ENCODE measurements at regions not wholly inside any gene's neighbourhood (a gene's known extent, or its start where the extent isn't known, plus 50 kb on each side); places are given as distances from the start of the nearest gene placed in this dataset.

DNA sequence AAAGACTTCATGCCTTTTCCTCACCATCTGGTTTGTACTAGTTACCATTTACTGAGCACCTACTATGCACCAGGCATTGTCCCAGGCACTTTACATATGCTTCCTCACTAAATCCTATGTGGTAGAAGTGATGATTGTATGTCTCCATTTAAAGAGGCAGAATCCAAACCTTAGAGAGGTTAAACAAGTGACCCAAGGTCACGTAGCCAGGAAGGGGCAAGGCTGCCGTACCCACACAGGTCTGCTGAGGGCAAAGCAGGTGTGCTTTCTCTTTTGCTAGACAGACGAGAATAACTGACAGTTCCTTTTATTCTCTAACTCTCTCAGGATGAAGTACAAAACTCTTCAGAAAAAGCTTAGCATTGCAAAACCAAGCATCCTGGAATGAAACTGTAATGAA is 235.2 kb upstream of the SRRM4 start:
- Mint-ChIP-seq H3K4me1 (ENCODE audit: unreplicated experiment) (no peaks in the 10 kb centered on the region), H3K27me3 (ENCODE audit: unreplicated experiment) (no peaks in the 10 kb centered on the region), H3K9me3 (ENCODE audit: unreplicated experiment) (no peaks in the 10 kb centered on the region), H3K27ac (ENCODE audit: unreplicated experiment) (no peak overlapping the region), H3K36me3 (ENCODE audit: low read depth, unreplicated experiment) (no peaks in the 10 kb centered on the region), H3K4me3 (ENCODE audit: unreplicated experiment) (no peak overlapping the region)
- DNase-seq (ENCODE audit: low spot score): no peak
- TF ChIP-seq, protein P1, sequence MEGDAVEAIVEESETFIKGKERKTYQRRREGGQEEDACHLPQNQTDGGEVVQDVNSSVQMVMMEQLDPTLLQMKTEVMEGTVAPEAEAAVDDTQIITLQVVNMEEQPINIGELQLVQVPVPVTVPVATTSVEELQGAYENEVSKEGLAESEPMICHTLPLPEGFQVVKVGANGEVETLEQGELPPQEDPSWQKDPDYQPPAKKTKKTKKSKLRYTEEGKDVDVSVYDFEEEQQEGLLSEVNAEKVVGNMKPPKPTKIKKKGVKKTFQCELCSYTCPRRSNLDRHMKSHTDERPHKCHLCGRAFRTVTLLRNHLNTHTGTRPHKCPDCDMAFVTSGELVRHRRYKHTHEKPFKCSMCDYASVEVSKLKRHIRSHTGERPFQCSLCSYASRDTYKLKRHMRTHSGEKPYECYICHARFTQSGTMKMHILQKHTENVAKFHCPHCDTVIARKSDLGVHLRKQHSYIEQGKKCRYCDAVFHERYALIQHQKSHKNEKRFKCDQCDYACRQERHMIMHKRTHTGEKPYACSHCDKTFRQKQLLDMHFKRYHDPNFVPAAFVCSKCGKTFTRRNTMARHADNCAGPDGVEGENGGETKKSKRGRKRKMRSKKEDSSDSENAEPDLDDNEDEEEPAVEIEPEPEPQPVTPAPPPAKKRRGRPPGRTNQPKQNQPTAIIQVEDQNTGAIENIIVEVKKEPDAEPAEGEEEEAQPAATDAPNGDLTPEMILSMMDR (IDR thresholded peaks at IDR 0.05; ENCODE audit: unreplicated experiment): no peak

DNA sequence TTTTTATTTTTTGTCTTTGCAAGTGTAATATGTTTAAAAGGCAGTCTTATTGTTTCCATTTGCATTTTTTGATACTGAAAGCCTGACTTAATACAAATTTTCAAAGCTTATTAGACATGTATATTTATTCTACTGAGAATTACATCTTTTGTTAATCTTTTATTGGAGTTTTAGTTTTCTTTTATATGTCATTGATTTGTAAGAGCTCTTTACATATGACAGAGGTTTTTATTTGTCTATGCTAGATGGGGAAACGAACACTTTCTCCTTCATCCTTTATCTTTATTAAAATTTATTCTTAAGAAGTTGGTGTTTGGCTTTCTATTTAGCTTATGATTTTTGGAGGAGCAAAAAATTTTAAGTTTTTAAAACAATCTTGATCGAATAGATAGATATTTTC is 234.4 kb upstream of the SRRM4 start:
- H3K36me3 Mint-ChIP-seq (ENCODE audit: low read depth, unreplicated experiment): no peaks in the 10 kb centered on the region
- H3K4me1 Mint-ChIP-seq (ENCODE audit: unreplicated experiment): no peaks in the 10 kb centered on the region
- no peak overlapping the region for H3K4me3 Mint-ChIP-seq (ENCODE audit: unreplicated experiment)
- TF ChIP-seq, protein P1 (IDR thresholded peaks at IDR 0.05; ENCODE audit: unreplicated experiment): no peak
- no peak for DNase-seq (ENCODE audit: low spot score)
- H3K27me3 Mint-ChIP-seq (ENCODE audit: unreplicated experiment): no peaks in the 10 kb centered on the region
- H3K27ac Mint-ChIP-seq (ENCODE audit: unreplicated experiment): no peak overlapping the region
- H3K9me3 Mint-ChIP-seq (ENCODE audit: unreplicated experiment): peaks cover 2% of the 10 kb centered on the region

DNA sequence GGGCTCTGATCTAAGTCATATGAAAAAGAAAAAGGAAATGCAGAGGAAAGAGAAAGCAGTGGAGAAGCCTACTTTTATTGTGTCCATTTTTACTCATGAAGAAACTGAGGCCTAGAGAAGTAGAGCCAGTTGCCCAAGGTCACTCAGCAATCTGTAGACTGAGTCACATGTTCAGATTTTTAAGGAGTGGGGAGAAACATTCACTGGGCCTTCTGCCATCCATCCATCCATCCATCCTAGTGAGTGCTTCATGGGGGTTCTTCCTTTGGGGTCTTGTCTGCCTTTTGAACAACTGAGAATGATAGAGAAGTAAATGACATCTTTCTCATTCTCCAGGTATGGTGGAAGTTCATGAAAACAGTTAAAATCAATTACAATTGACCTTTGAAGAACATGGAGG is 233.6 kb upstream of the SRRM4 start:
- DNase-seq (ENCODE audit: low spot score): no peak
- Mint-ChIP-seq H3K27ac (ENCODE audit: unreplicated experiment) (no peak overlapping the region), H3K4me1 (ENCODE audit: unreplicated experiment) (no peaks in the 10 kb centered on the region), H3K36me3 (ENCODE audit: low read depth, unreplicated experiment) (no peaks in the 10 kb centered on the region), H3K4me3 (ENCODE audit: unreplicated experiment) (no peak overlapping the region), H3K9me3 (ENCODE audit: unreplicated experiment) (peaks cover 5% of the 10 kb centered on the region), H3K27me3 (ENCODE audit: unreplicated experiment) (no peaks in the 10 kb centered on the region)
- TF ChIP-seq, protein P1 (IDR thresholded peaks at IDR 0.05; ENCODE audit: unreplicated experiment): no peak

DNA sequence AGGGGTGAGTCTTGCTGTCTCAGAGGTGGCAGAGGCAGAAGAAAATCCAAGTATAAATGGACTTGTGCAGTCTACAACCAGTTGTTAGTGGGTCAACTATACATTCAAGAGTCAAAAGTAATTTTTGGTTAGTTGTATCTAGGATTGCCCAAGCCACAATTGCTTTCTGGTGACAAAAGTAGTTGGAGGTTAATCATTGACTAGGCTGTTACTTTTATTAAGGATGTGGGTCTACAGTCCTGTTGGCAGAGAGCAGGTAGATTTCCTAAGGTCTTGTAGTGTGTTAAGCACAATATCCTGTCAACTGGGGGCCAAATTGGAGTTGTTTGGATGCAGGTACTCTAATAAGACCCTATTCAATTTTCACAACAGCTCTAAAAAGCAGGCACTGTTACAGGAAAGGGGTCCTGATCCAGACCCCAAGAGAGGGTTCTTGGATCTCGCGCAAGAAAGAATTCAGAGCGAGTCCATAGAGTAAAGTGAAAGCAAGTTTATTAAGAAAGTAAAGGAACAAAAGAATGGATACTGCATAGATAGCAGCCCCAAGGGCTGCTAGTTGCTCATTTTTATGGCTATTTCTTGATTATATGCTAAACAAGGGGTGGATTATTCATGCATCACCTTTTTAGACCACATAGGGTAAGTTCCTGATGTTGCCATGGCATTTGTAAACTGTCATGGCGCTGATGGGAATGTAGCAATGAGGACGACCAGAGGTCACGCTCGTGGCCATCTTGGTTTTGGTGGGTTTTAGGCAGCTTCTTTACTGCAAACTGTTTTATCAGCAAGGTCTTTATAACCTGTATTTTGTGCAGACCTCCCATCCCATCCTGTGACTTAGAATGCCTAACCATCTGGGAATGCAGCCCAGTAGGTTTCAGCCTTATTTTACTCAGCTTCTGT is 232.6 kb upstream of the SRRM4 start:
- Mint-ChIP-seq H3K27ac (ENCODE audit: unreplicated experiment) (no peak overlapping the region), H3K27me3 (ENCODE audit: unreplicated experiment) (no peaks in the 10 kb centered on the region), H3K9me3 (ENCODE audit: unreplicated experiment) (peaks cover 5% of the 10 kb centered on the region), H3K4me3 (ENCODE audit: unreplicated experiment) (no peak overlapping the region), H3K36me3 (ENCODE audit: low read depth, unreplicated experiment) (no peaks in the 10 kb centered on the region), H3K4me1 (ENCODE audit: unreplicated experiment) (no peaks in the 10 kb centered on the region)
- DNase-seq (ENCODE audit: low spot score): no peak
- TF ChIP-seq, protein P1 (IDR thresholded peaks at IDR 0.05; ENCODE audit: unreplicated experiment): no peak

DNA sequence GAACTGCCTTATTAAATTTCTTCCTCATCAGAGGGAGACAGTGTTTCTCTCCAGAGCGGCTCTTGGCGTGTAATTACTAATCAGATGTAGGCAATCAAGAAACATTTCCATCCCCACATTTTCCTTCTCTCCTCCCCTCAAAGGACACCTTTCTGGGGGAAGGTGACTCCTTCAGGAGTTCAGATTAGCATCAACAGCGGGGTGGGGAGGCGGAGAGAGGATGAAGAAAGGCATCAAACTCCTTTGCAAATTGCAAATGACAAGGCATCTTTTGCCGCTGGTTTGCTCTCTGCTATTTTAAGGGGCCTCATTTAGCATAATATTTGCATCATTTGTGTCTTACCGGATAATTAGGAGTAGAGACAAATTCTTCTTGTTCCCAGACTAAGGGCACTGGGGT is 231.7 kb upstream of the SRRM4 start:
- H3K9me3 Mint-ChIP-seq (ENCODE audit: unreplicated experiment): peaks cover 5% of the 10 kb centered on the region
- no peak for DNase-seq (ENCODE audit: low spot score)
- H3K27me3 Mint-ChIP-seq (ENCODE audit: unreplicated experiment): no peaks in the 10 kb centered on the region
- H3K4me1 Mint-ChIP-seq (ENCODE audit: unreplicated experiment): no peaks in the 10 kb centered on the region
- no peak overlapping the region for H3K27ac Mint-ChIP-seq (ENCODE audit: unreplicated experiment)
- TF ChIP-seq, protein P1 (IDR thresholded peaks at IDR 0.05; ENCODE audit: unreplicated experiment): no peak
- no peaks in the 10 kb centered on the region for H3K36me3 Mint-ChIP-seq (ENCODE audit: low read depth, unreplicated experiment)
- H3K4me3 Mint-ChIP-seq (ENCODE audit: unreplicated experiment): no peak overlapping the region

Data from endothelial cell (in vitro differentiated cells).